ENCODE measurements at regions not wholly inside any gene's neighbourhood (a gene's known extent, or its start where the extent isn't known, plus 50 kb on each side); places are given as distances from the start of the nearest gene placed in this dataset.

DNA sequence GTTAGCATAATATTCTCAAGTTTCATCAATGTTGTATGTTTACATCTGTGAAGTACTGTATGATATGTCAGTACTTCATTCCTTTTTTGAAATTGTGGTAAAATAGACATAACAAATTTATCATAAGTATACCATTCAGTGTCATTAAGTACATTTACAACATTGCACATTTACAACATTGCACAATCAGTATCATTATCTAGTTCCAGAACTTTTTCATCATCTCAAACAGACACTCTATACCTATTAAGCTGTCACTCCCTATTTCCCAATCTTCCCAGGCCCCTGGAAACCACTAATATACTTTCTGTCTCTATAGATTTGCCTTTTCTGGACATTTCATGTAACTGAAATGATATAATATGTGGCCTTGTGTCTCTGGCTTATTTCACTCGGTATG, 75.1 kb upstream of the ATG10 start:
- no peak overlapping the region for H3K4me3 ChIP-seq (replicated peaks; ENCODE audit: insufficient read depth, low read length)
- DNase-seq (ENCODE audit: low read depth in 1 of 2, low spot score in 1 of 2), result no peak
- no peak for TF ChIP-seq SPI1 (IDR thresholded peaks at IDR 0.05; ENCODE audit: borderline replicate concordance, low read depth)
- no peak for TF ChIP-seq POLR2AphosphoS5 (IDR thresholded peaks at IDR 0.05; ENCODE audit: low read depth)
- TF ChIP-seq, protein P1, sequence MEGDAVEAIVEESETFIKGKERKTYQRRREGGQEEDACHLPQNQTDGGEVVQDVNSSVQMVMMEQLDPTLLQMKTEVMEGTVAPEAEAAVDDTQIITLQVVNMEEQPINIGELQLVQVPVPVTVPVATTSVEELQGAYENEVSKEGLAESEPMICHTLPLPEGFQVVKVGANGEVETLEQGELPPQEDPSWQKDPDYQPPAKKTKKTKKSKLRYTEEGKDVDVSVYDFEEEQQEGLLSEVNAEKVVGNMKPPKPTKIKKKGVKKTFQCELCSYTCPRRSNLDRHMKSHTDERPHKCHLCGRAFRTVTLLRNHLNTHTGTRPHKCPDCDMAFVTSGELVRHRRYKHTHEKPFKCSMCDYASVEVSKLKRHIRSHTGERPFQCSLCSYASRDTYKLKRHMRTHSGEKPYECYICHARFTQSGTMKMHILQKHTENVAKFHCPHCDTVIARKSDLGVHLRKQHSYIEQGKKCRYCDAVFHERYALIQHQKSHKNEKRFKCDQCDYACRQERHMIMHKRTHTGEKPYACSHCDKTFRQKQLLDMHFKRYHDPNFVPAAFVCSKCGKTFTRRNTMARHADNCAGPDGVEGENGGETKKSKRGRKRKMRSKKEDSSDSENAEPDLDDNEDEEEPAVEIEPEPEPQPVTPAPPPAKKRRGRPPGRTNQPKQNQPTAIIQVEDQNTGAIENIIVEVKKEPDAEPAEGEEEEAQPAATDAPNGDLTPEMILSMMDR (IDR thresholded peaks at IDR 0.05; ENCODE audit: insufficient read depth, low read length), result no peak
- TF ChIP-seq, protein P2, sequence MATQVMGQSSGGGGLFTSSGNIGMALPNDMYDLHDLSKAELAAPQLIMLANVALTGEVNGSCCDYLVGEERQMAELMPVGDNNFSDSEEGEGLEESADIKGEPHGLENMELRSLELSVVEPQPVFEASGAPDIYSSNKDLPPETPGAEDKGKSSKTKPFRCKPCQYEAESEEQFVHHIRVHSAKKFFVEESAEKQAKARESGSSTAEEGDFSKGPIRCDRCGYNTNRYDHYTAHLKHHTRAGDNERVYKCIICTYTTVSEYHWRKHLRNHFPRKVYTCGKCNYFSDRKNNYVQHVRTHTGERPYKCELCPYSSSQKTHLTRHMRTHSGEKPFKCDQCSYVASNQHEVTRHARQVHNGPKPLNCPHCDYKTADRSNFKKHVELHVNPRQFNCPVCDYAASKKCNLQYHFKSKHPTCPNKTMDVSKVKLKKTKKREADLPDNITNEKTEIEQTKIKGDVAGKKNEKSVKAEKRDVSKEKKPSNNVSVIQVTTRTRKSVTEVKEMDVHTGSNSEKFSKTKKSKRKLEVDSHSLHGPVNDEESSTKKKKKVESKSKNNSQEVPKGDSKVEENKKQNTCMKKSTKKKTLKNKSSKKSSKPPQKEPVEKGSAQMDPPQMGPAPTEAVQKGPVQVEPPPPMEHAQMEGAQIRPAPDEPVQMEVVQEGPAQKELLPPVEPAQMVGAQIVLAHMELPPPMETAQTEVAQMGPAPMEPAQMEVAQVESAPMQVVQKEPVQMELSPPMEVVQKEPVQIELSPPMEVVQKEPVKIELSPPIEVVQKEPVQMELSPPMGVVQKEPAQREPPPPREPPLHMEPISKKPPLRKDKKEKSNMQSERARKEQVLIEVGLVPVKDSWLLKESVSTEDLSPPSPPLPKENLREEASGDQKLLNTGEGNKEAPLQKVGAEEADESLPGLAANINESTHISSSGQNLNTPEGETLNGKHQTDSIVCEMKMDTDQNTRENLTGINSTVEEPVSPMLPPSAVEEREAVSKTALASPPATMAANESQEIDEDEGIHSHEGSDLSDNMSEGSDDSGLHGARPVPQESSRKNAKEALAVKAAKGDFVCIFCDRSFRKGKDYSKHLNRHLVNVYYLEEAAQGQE (IDR thresholded peaks at IDR 0.05; ENCODE audit: insufficient replicate concordance, low read depth), result no peak
- no peak for TF ChIP-seq GABPA (IDR thresholded peaks at IDR 0.05; ENCODE audit: low read depth)

DNA sequence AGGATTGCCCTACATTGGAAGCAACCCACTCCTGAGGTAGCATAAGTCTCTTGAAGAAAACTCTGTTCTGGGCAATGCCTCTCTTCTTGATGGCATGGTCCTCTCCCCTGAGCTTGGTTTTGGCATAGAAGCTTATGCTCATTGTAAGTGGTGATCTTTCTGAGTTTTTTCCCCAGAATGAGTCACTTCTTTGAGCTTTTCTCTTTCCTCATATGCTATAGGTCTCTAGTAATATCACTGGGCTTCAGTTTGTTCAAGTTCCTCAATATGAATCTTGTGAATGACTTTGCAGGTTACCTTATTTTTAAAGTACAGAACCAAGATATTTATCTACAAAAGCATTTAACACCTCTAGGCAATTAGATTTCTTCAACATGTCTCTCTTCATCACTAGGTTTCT, 76.5 kb upstream of the ATG10 start:
- DNase-seq (ENCODE audit: low read depth in 1 of 2, low spot score in 1 of 2), result peak in 1 of 2 experiments; percentile 33
- Histone ChIP-seq H3K27ac (replicated peaks) (peak overlapping the region; percentile 89), H3K27me3 (ENCODE audit: insufficient read depth, poor library complexity, severe bottlenecking) (no peaks in the 10 kb centered on the region), H3K4me3 (replicated peaks; ENCODE audit: insufficient read depth, low read length) (no peak overlapping the region)
- TF ChIP-seq, protein P1 (IDR thresholded peaks at IDR 0.05; ENCODE audit: insufficient read depth, low read length), result no peak
- TF ChIP-seq SPI1 (IDR thresholded peaks at IDR 0.05; ENCODE audit: borderline replicate concordance, low read depth), result no peak
- TF ChIP-seq, protein P2 (IDR thresholded peaks at IDR 0.05; ENCODE audit: insufficient replicate concordance, low read depth), result no peak
- no peak for TF ChIP-seq GABPA (IDR thresholded peaks at IDR 0.05; ENCODE audit: low read depth)
- no peak for TF ChIP-seq POLR2AphosphoS5 (IDR thresholded peaks at IDR 0.05; ENCODE audit: low read depth)

More for the DNA sequence above, 75.1 kb upstream of the ATG10 start:
- Histone ChIP-seq H3K27ac (replicated peaks) (peak overlapping the region; percentile 89), H3K27me3 (ENCODE audit: insufficient read depth, poor library complexity, severe bottlenecking) (no peaks in the 10 kb centered on the region)

DNA sequence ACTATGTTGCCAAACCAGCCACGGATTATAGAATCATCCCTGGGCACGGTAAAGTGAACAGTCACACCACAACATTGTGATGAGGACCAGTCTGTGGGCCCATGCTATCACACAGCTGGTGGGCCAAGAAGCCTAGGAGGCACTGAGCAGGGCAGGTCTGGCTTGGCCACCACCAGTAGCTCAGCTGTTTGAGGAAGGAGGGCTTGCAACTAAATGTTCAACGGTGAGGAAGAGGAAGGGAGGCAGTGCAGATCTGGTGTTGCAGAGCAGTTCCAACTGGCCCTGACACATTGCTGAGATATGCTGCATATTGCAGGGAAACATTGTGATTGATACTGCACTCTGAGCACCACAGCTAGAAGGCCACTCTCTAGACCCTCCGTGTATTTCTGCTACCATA, 77.9 kb upstream of the ATG10 start:
- H3K27me3 ChIP-seq (ENCODE audit: insufficient read depth, poor library complexity, severe bottlenecking), result no peaks in the 10 kb centered on the region
- H3K4me3 ChIP-seq (replicated peaks; ENCODE audit: insufficient read depth, low read length), result no peak overlapping the region
- TF ChIP-seq, protein P1 (IDR thresholded peaks at IDR 0.05; ENCODE audit: insufficient read depth, low read length), result no peak
- TF ChIP-seq GABPA (IDR thresholded peaks at IDR 0.05; ENCODE audit: low read depth) (no peak), SPI1 (IDR thresholded peaks at IDR 0.05; ENCODE audit: borderline replicate concordance, low read depth) (peak; percentile 48; the same call in 1 of the 2 replicates), POLR2AphosphoS5 (IDR thresholded peaks at IDR 0.05; ENCODE audit: low read depth) (no peak)
- peak overlapping the region; percentile 89 for H3K27ac ChIP-seq (replicated peaks)
- DNase-seq (ENCODE audit: low read depth in 1 of 2, low spot score in 1 of 2), result peak in 1 of 2 experiments; percentile 67

DNA sequence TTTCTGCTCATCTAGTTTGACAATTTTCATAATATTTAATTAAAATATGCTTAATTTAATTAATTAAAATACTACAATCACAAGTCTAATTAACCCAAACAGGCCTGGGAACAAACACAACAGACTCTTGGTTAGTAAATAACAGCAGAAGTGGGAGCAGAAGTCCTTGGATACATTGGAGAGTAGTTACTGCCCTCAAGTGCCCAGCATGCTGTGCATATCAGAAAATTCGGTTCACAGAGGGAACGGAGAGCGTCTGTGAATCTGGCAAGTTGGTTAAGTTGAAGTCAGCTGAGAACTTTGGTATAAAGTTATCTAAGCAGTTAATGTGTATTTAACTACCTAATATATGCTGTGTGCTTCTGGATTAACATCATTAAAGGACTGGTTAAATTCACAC, 87.0 kb upstream of the ATG10 start:
- Histone ChIP-seq H3K27ac (replicated peaks) (no peak overlapping the region), H3K27me3 (ENCODE audit: insufficient read depth, poor library complexity, severe bottlenecking) (no peaks in the 10 kb centered on the region), H3K4me3 (replicated peaks; ENCODE audit: insufficient read depth, low read length) (no peak overlapping the region)
- TF ChIP-seq POLR2AphosphoS5 (IDR thresholded peaks at IDR 0.05; ENCODE audit: low read depth), result no peak
- TF ChIP-seq GABPA (IDR thresholded peaks at IDR 0.05; ENCODE audit: low read depth), result no peak
- TF ChIP-seq, protein P2 (IDR thresholded peaks at IDR 0.05; ENCODE audit: insufficient replicate concordance, low read depth), result no peak
- no peak for DNase-seq (ENCODE audit: low read depth in 1 of 2, low spot score in 1 of 2)
